Adrenal gland (tissue), 5 donors: ENCODE measurements at regions not wholly inside any gene's neighbourhood (a gene's known extent, or its start where the extent isn't known, plus 50 kb on each side); places are given as distances from the start of the nearest gene placed in this dataset.

Source experiments
- POLR2A ChIP-seq, 2 donors: fragments of 450-650 bp; IDR thresholded peaks; one replicate each; pipeline ENCODE4 v1.6.1; 2017; ENCODE audit warnings: antibody characterized with exemption in 2 of 2, mild to moderate bottlenecking in 2 of 2, moderate library complexity in 1 of 2
- TF ChIP-seq, protein P1 (sequence below), 6 experiments: fragments of 450-650 bp in 4 of 6; fragments of 200-600 bp in 2 of 6; sonication (generic) in 1 of 6; IDR thresholded peaks; 1 replicate in 5 of 6; 2 replicates in 1 of 6; pipeline versions ENCODE4 v1.5.1 to v1.8.0; 2016 to 2021; ENCODE audit warnings: antibody characterized with exemption in 6 of 6, mild to moderate bottlenecking in 2 of 6, moderate library complexity in 1 of 6
- donor health status: DM: no; HTN: no; CAD: no.

DNA sequence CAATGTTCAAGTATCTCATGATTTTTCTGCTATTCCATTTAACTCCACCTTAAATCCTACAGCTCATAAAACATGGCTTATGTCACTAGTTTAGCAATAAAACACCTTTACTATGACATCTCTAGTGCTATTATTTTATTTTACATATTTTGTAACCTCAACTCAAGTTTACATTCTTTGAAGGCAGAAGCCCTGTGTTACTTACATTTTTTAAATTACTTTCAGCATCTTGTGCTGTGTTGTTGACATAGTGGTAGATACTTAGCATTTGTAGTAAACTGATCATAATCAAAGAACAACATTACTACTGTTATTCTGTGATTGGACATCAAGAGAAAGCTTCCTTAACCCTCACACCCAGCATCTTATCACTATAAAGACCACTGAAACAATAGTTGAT lies 216.1 kb downstream of the BMP4 start:
- TF ChIP-seq, protein P1, sequence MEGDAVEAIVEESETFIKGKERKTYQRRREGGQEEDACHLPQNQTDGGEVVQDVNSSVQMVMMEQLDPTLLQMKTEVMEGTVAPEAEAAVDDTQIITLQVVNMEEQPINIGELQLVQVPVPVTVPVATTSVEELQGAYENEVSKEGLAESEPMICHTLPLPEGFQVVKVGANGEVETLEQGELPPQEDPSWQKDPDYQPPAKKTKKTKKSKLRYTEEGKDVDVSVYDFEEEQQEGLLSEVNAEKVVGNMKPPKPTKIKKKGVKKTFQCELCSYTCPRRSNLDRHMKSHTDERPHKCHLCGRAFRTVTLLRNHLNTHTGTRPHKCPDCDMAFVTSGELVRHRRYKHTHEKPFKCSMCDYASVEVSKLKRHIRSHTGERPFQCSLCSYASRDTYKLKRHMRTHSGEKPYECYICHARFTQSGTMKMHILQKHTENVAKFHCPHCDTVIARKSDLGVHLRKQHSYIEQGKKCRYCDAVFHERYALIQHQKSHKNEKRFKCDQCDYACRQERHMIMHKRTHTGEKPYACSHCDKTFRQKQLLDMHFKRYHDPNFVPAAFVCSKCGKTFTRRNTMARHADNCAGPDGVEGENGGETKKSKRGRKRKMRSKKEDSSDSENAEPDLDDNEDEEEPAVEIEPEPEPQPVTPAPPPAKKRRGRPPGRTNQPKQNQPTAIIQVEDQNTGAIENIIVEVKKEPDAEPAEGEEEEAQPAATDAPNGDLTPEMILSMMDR (IDR thresholded peaks at IDR 0.05): no peak
- TF ChIP-seq POLR2A (IDR thresholded peaks at IDR 0.05): no peak
